ENCODE measurements at regions not wholly inside any gene's neighbourhood (a gene's known extent, or its start where the extent isn't known, plus 50 kb on each side); places are given as distances from the start of the nearest gene placed in this dataset.

- TF ChIP-seq, protein P1, sequence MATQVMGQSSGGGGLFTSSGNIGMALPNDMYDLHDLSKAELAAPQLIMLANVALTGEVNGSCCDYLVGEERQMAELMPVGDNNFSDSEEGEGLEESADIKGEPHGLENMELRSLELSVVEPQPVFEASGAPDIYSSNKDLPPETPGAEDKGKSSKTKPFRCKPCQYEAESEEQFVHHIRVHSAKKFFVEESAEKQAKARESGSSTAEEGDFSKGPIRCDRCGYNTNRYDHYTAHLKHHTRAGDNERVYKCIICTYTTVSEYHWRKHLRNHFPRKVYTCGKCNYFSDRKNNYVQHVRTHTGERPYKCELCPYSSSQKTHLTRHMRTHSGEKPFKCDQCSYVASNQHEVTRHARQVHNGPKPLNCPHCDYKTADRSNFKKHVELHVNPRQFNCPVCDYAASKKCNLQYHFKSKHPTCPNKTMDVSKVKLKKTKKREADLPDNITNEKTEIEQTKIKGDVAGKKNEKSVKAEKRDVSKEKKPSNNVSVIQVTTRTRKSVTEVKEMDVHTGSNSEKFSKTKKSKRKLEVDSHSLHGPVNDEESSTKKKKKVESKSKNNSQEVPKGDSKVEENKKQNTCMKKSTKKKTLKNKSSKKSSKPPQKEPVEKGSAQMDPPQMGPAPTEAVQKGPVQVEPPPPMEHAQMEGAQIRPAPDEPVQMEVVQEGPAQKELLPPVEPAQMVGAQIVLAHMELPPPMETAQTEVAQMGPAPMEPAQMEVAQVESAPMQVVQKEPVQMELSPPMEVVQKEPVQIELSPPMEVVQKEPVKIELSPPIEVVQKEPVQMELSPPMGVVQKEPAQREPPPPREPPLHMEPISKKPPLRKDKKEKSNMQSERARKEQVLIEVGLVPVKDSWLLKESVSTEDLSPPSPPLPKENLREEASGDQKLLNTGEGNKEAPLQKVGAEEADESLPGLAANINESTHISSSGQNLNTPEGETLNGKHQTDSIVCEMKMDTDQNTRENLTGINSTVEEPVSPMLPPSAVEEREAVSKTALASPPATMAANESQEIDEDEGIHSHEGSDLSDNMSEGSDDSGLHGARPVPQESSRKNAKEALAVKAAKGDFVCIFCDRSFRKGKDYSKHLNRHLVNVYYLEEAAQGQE (IDR thresholded peaks at IDR 0.05; ENCODE audit: borderline replicate concordance): no peak
- TF ChIP-seq, protein P2, sequence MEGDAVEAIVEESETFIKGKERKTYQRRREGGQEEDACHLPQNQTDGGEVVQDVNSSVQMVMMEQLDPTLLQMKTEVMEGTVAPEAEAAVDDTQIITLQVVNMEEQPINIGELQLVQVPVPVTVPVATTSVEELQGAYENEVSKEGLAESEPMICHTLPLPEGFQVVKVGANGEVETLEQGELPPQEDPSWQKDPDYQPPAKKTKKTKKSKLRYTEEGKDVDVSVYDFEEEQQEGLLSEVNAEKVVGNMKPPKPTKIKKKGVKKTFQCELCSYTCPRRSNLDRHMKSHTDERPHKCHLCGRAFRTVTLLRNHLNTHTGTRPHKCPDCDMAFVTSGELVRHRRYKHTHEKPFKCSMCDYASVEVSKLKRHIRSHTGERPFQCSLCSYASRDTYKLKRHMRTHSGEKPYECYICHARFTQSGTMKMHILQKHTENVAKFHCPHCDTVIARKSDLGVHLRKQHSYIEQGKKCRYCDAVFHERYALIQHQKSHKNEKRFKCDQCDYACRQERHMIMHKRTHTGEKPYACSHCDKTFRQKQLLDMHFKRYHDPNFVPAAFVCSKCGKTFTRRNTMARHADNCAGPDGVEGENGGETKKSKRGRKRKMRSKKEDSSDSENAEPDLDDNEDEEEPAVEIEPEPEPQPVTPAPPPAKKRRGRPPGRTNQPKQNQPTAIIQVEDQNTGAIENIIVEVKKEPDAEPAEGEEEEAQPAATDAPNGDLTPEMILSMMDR (IDR thresholded peaks at IDR 0.05; ENCODE audit: poor library complexity, severe bottlenecking): no peak
- TF ChIP-seq POLR2AphosphoS5 (IDR thresholded peaks at IDR 0.05) (no peak), EZH2 (IDR thresholded peaks at IDR 0.05; ENCODE audit: borderline replicate concordance, insufficient read depth, low read length, poor library complexity, severe bottlenecking) (no peak), EP300 (conservative IDR thresholded peaks at IDR 0.05; ENCODE audit: poor library complexity, severe bottlenecking) (no peak), RAD21 (conservative IDR thresholded peaks at IDR 0.05) (no peak)
Observed at GRCh38 chr1:25123551-25123950, 108.8 kb downstream of the SYF2 start.
